H1 (cell line): ENCODE measurements at regions not wholly inside any gene's neighbourhood (a gene's known extent, or its start where the extent isn't known, plus 50 kb on each side); places are given as distances from the start of the nearest gene placed in this dataset.

ENCODE experiments used
- CTCF ChIA-PET: fragments of 300-600 bp; sonication (Branson Sonifier 250); formaldehyde crosslinking; loops from one replicate; lab custom pipeline; 2021; ENCODE audit not compliant: partially characterized antibody; lab: Charles Lee
- POLR2A ChIA-PET: fragments of 300-600 bp; sonication (Branson Sonifier 250); formaldehyde crosslinking; loops from one replicate; lab custom pipeline; 2021; ENCODE audit warnings: inconsistent platforms; ENCODE audit not compliant: partially characterized antibody; lab: Charles Lee
- DNase-seq, 2 experiments: peaks; one replicate each; pipeline versions ENCODE4 v3.0.0 to v3.0.0-alpha.2; 2010 to 2022; ENCODE audit warnings: low spot score in 2 of 2, low read depth in 1 of 2, mixed read lengths in 1 of 2
- FAIRE-seq: peaks from 2 replicates; lab custom pipeline; 2011; peaks lifted over from hg19 to GRCh38; lab: Jason Lieb, UNC
- H2AFZ ChIP-seq: 2 replicates; pipeline ENCODE4 v1.8.1; 2012; ENCODE audit warnings: low read length, inconsistent platforms
- H2AK5ac ChIP-seq: 2 replicates; pipeline ENCODE4 v1.6.1; 2013; ENCODE audit warnings: low read depth, low read length
- H2BK120ac ChIP-seq: replicated peaks from 2 replicates; pipeline ENCODE3; 2013; ENCODE audit warnings: low read depth, low read length, inconsistent platforms
- H2BK12ac ChIP-seq: 2 replicates; pipeline ENCODE4 v1.6.1; 2013; ENCODE audit warnings: low read depth, low read length
- H2BK15ac ChIP-seq: 2 replicates; pipeline ENCODE4 v1.6.1; 2013; ENCODE audit warnings: low read length
- H2BK20ac ChIP-seq: 2 replicates; pipeline ENCODE4 v1.6.1; 2013; ENCODE audit warnings: low read length
- H2BK5ac ChIP-seq: 2 replicates; pipeline ENCODE4 v1.6.1; 2013; ENCODE audit warnings: low read depth, low read length
- H3K14ac ChIP-seq: 2 replicates; pipeline ENCODE4 v1.6.1; 2013; ENCODE audit warnings: inconsistent platforms; ENCODE audit not compliant: insufficient read length
- H3K18ac ChIP-seq: 2 replicates; pipeline ENCODE4 v1.6.1; 2013; ENCODE audit warnings: low read length; ENCODE audit errors: extremely low read depth
- H3K23ac ChIP-seq: 2 replicates; pipeline ENCODE4 v1.6.1; 2013; ENCODE audit warnings: inconsistent platforms; ENCODE audit not compliant: insufficient read length
- H3K23me2 ChIP-seq: 2 replicates; pipeline ENCODE4 v1.6.1; 2013; ENCODE audit warnings: low read depth, low read length
- H3K27ac ChIP-seq: 2 replicates; pipeline ENCODE4 v1.6.1; 2011; ENCODE audit warnings: low read depth, low read length, inconsistent platforms
- H3K27me3 ChIP-seq, 4 experiments: replicated peaks in 1 of 4; 1 replicate in 1 of 4; 2 replicates in 3 of 4; pipeline versions ENCODE4 v1.6.1 to v1.8.1; 2011 to 2013; ENCODE audit warnings: low read length in 3 of 4, mild to moderate bottlenecking in 3 of 4, inconsistent platforms in 2 of 4, mixed read lengths in 2 of 4, moderate library complexity in 1 of 4; ENCODE audit not compliant: control insufficient read depth in 3 of 4, insufficient read depth in 3 of 4; ENCODE audit errors: extremely low read depth in 1 of 4
- H3K36me3 ChIP-seq, 4 experiments: 2 replicates each; pipeline versions ENCODE4 v1.6.1 to v1.8.1; 2011 to 2013; ENCODE audit warnings: mild to moderate bottlenecking in 4 of 4, low read length in 3 of 4, moderate library complexity in 2 of 4, control low read depth in 1 of 4, inconsistent platforms in 1 of 4; ENCODE audit not compliant: insufficient read depth in 4 of 4, control insufficient read depth in 2 of 4
- H3K4ac ChIP-seq: replicated peaks from 2 replicates; pipeline ENCODE3; 2013; ENCODE audit warnings: low read length, low read depth, mixed read lengths, inconsistent platforms; ENCODE audit not compliant: insufficient read length
- H3K4me1 ChIP-seq, 4 experiments: replicated peaks in 1 of 4; 1 replicate in 1 of 4; 2 replicates in 3 of 4; pipeline versions ENCODE4 v1.6.1 to v1.8.1; 2011 to 2013; ENCODE audit warnings: low read length in 3 of 4, inconsistent platforms in 2 of 4, mixed read lengths in 1 of 4; ENCODE audit not compliant: insufficient read depth in 4 of 4, control insufficient read depth in 3 of 4
- H3K4me2 ChIP-seq, 2 experiments: 2 replicates each; pipeline versions ENCODE4 v1.6.1 to v1.8.1; 2011 to 2013; ENCODE audit warnings: low read depth in 2 of 2, low read length in 2 of 2, control low read depth in 1 of 2, inconsistent platforms in 1 of 2, mild to moderate bottlenecking in 1 of 2; ENCODE audit not compliant: insufficient read depth in 1 of 2
- H3K4me3 ChIP-seq, 4 experiments: fragments of 200-600, 300-600 bp in 1 of 4; sonication (generic), shearing (Covaris generic), sonication (Bioruptor Twin) in 1 of 4; 2 replicates each; pipeline versions ENCODE4 v1.5.1 to v1.8.1; 2011 to 2016; ENCODE audit warnings: low read length in 4 of 4, low read depth in 3 of 4, control low read depth in 2 of 4, inconsistent platforms in 2 of 4, mild to moderate bottlenecking in 2 of 4, mixed read lengths in 1 of 4, moderate library complexity in 1 of 4; ENCODE audit not compliant: insufficient read depth in 2 of 4; ENCODE audit errors: extremely low read depth in 1 of 4
- H3K56ac ChIP-seq: replicated peaks from 2 replicates; pipeline ENCODE3; 2013; ENCODE audit warnings: low read depth, mild to moderate bottlenecking, mixed read lengths, low read length, inconsistent platforms; ENCODE audit not compliant: insufficient read length
- H3K79me1 ChIP-seq: 2 replicates; pipeline ENCODE4 v1.6.1; 2013; ENCODE audit warnings: low read depth, low read length, control low read depth
- H3K79me2 ChIP-seq, 2 experiments: 2 replicates each; pipeline versions ENCODE4 v1.6.1 to v1.8.1; 2012 to 2013; ENCODE audit warnings: low read length in 2 of 2, mild to moderate bottlenecking in 2 of 2, inconsistent platforms in 1 of 2; ENCODE audit not compliant: insufficient read depth in 2 of 2, control insufficient read depth in 1 of 2
- H3K9ac ChIP-seq, 4 experiments: replicated peaks in 1 of 4; 1 replicate in 1 of 4; 2 replicates in 3 of 4; pipeline versions ENCODE4 v1.6.1 to v1.8.1; 2011 to 2013; ENCODE audit warnings: low read depth in 3 of 4, low read length in 3 of 4, control low read depth in 2 of 4, mild to moderate bottlenecking in 2 of 4, moderate library complexity in 2 of 4, inconsistent platforms in 1 of 4; ENCODE audit errors: extremely low read depth in 1 of 4
- H3K9me3 ChIP-seq, 2 experiments: 2 replicates each; pipeline versions ENCODE4 v1.6.1 to v1.8.1; 2012 to 2013; ENCODE audit warnings: mild to moderate bottlenecking in 2 of 2, moderate library complexity in 2 of 2, control low read depth in 1 of 2, inconsistent platforms in 1 of 2, low read depth in 1 of 2, low read length in 1 of 2, mixed read lengths in 1 of 2; ENCODE audit not compliant: insufficient read depth in 2 of 2
- H4K20me1 ChIP-seq, 2 experiments: replicated peaks in 1 of 2; 2 replicates each; pipeline versions ENCODE3 to v1.8.1; 2011 to 2013; ENCODE audit warnings: inconsistent platforms in 2 of 2, low read length in 2 of 2, mild to moderate bottlenecking in 1 of 2; ENCODE audit not compliant: insufficient read depth in 2 of 2, control insufficient read depth in 1 of 2
- H4K5ac ChIP-seq: 2 replicates; pipeline ENCODE4 v1.6.1; 2013; ENCODE audit warnings: low read length, low read depth, mixed read lengths, inconsistent platforms; ENCODE audit not compliant: insufficient read length
- H4K8ac ChIP-seq: 2 replicates; pipeline ENCODE4 v1.8.0; 2013; ENCODE audit warnings: mild to moderate bottlenecking, moderate library complexity, low read length, inconsistent platforms; ENCODE audit not compliant: insufficient read depth; ENCODE audit errors: extremely low read depth
- H4K91ac ChIP-seq: replicated peaks from 2 replicates; pipeline ENCODE3; 2013; ENCODE audit warnings: low read length, mixed read lengths, inconsistent platforms; ENCODE audit not compliant: insufficient read length
- BRCA1 ChIP-seq: IDR thresholded peaks from 2 replicates; pipeline ENCODE4 v1.6.1; 2012; ENCODE audit warnings: low read depth, low read length, improper control_type of control experiment
- CEBPB ChIP-seq: IDR thresholded peaks from 2 replicates; pipeline ENCODE4 v1.6.1; 2012; ENCODE audit warnings: low read depth, low read length
- HDAC6 ChIP-seq: IDR thresholded peaks from one replicate; pipeline ENCODE4 v1.7.1; 2012; ENCODE audit warnings: low read depth, mild to moderate bottlenecking, inconsistent platforms, low read length, moderate library complexity
- NRF1 ChIP-seq: IDR thresholded peaks from 2 replicates; pipeline ENCODE4 v1.6.1; 2011; ENCODE audit warnings: mild to moderate bottlenecking, low read depth, low read length, improper control_type of control experiment
- POLR2A ChIP-seq, 2 experiments: IDR thresholded peaks; 1 replicate in 1 of 2; 2 replicates in 1 of 2; pipeline ENCODE4 v1.6.1; 2011; ENCODE audit warnings: low read depth in 2 of 2, low read length in 2 of 2, mild to moderate bottlenecking in 2 of 2; ENCODE audit errors: control extremely low read depth in 1 of 2
- WGBS, 2 experiments: shearing (Covaris generic) in 1 of 2; methylation state at CpG; one replicate each; pipeline versions ENCODE4 v1.1.6 to v1.1.7; 2013 to 2015; ENCODE audit warnings: low lambda C conversion rate in 2 of 2, mixed read lengths in 2 of 2, inconsistent platforms in 1 of 2, low coverage in 1 of 2, missing lambda C conversion rate in 1 of 2; ENCODE audit not compliant: insufficient replicate concordance in 2 of 2, insufficient coverage in 1 of 2, insufficient read length in 1 of 2; ENCODE audit errors: extremely low coverage in 1 of 2, missing lambda C conversion rate in 1 of 2; 5-methylcytosine and 5-hydroxymethylcytosine counted together

DNA sequence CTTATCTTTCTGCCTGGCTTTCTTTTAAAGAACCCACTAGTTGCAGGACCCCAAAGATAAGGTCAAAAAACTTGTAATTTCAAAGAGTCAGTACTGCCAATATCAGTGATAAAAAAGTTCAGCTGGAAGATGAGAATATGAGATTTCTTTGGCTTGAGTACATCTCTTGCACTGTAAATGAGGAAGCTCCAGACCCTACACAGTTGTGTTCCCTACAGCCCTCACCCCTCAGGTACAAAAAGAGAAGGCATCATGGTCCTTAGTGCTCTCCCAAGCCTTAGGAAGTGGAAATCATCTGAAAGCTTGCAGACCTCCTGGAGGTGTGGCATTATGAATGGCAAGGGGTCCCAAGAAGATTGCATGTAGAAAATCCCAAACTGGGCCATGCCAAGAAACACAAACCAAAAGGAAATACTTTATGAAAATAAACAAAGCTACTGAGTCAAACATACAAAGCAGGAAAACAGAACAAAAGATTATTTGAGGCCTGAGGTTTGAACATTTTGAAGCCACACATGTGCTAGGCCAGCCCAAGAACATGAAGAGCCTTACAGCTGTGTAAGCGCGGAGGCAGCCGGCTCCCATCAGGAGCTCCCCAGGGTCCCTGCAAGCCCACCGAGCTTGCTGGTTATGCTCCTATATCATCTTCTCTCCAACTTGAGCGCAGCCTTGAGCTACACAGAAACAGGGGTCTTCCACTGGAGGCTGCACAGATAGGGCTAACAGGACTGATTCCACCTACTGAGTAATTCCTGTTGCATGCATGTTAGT is 217.0 kb downstream of the OSR1 start:
- Histone ChIP-seq H3K23ac (no peak overlapping the region), H3K56ac (no peak overlapping the region), H3K4ac (no peak overlapping the region), H3K9ac (no peak overlapping the region; a peak in 1 of 7 replicates), H3K4me3 (no peak overlapping the region), H2BK20ac (no peak overlapping the region), H2BK12ac (no peak overlapping the region), H3K14ac (no peak overlapping the region), H3K79me1 (no peaks in the 10 kb centered on the region), H3K4me2 (no peak overlapping the region), H4K8ac (no peak overlapping the region), H4K91ac (no peak overlapping the region), H3K79me2 (no peaks in the 10 kb centered on the region), H2BK15ac (no peak overlapping the region), H2AK5ac (no peak overlapping the region), H3K9me3 (no peaks in the 10 kb centered on the region), H3K18ac (no peak overlapping the region), H3K4me1 (peaks cover 0 to 7% (median 2%) of the 10 kb centered on the region in 4 experiments; a peak in 2 of 7 replicates), H3K36me3 (no peaks in the 10 kb centered on the region), H3K23me2 (no peaks in the 10 kb centered on the region), H3K27me3 (no peaks in the 10 kb centered on the region), H3K27ac (no peak overlapping the region), H2AFZ (no peak overlapping the region), H4K20me1 (no peaks in the 10 kb centered on the region), H2BK5ac (no peak overlapping the region), H2BK120ac (no peak overlapping the region), H4K5ac (no peak overlapping the region)
- 94% methylated on average over 5 of the region's 5 CpGs; no CpG with 5 or more reads in 1 of the 2 experiments for WGBS, 2 experiments
- DNase-seq: no peak
- no peak for TF ChIP-seq POLR2A (IDR thresholded peaks at IDR 0.05; ENCODE audit: control extremely low read depth in 1 of 2, low read depth in 2 of 2, low read length in 2 of 2)
- TF ChIP-seq CEBPB: no peak
- no peak for TF ChIP-seq NRF1
- TF ChIP-seq HDAC6: no peak
- TF ChIP-seq BRCA1: no peak
- ChIA-PET POLR2A (interaction anchor here (1.1 kb wide), 1 partner anchor 159 kb away, joined by 3 read pairs; no protein-coding TSS in a partner anchor), CTCF (interaction anchor here (0.7 to 1.2 kb wide), 6 partner anchors 8 to 228 kb away, joined by 3 read pairs; no protein-coding TSS in a partner anchor)
- FAIRE-seq: no peak
